MM.1S (cell line): ENCODE measurements at regions not wholly inside any gene's neighbourhood (a gene's known extent, or its start where the extent isn't known, plus 50 kb on each side); places are given as distances from the start of the nearest gene placed in this dataset.

Experiments
- CTCF ChIP-seq: fragments of 300-600 bp; sonication (generic); IDR thresholded peaks from 2 replicates; pipeline ENCODE4 v1.5.1; 2016; ENCODE audit warnings: antibody characterized with exemption, low read length, mixed read lengths
- EZH2 ChIP-seq: fragments of 300-600 bp; sonication (generic); optimal IDR thresholded peaks from 2 replicates; pipeline ENCODE3; 2017; ENCODE audit warnings: low read depth, mild to moderate bottlenecking, antibody characterized with exemption, low read length, mixed read lengths
- EZH2phosphoT487 ChIP-seq: fragments of 300-600 bp; sonication (generic); IDR thresholded peaks from 2 replicates; pipeline ENCODE4 v1.6.1; 2018; ENCODE audit warnings: antibody characterized with exemption, low read length

GRCh38 chr3:87161013-87161412 lies 66.1 kb upstream of the CHMP2B start:
- TF ChIP-seq CTCF (no peak), EZH2phosphoT487 (no peak), EZH2 (no peak)
